ENCODE measurements at regions not wholly inside any gene's neighbourhood (a gene's known extent, or its start where the extent isn't known, plus 50 kb on each side); places are given as distances from the start of the nearest gene placed in this dataset.

- TF ChIP-seq CTCF (IDR thresholded peaks at IDR 0.05; ENCODE audit: insufficient read depth, low read length, poor library complexity, severe bottlenecking): no peak
- no peak for DNase-seq (ENCODE audit: extremely low read depth, insufficient read length)
- Histone ChIP-seq H3K36me3 (ENCODE audit: control insufficient read depth, insufficient read depth, low read length) (no peaks in the 10 kb centered on the region), H3K27me3 (replicated peaks; ENCODE audit: control insufficient read depth, insufficient read depth, low read length) (no peaks in the 10 kb centered on the region), H3K4me3 (replicated peaks; ENCODE audit: low read depth, low read length) (no peak overlapping the region)
Measured at GRCh38 chr11:19409307-19409706, 168.6 kb upstream of the E2F8 start.

GRCh38 chr11:19407677-19408270, 167.0 kb upstream of the E2F8 start:
- Histone ChIP-seq H3K36me3 (ENCODE audit: control insufficient read depth, insufficient read depth, low read length) (no peaks in the 10 kb centered on the region), H3K4me3 (replicated peaks; ENCODE audit: low read depth, low read length) (no peak overlapping the region), H3K27me3 (replicated peaks; ENCODE audit: control insufficient read depth, insufficient read depth, low read length) (no peaks in the 10 kb centered on the region)
- DNase-seq (ENCODE audit: extremely low read depth, insufficient read length): no peak
- no peak for TF ChIP-seq CTCF (IDR thresholded peaks at IDR 0.05; ENCODE audit: insufficient read depth, low read length, poor library complexity, severe bottlenecking)

- TF ChIP-seq CTCF (IDR thresholded peaks at IDR 0.05; ENCODE audit: insufficient read depth, low read length, poor library complexity, severe bottlenecking): no peak
- no peak for DNase-seq (ENCODE audit: extremely low read depth, insufficient read length)
Measured at GRCh38 chr11:19405966-19406365, 165.2 kb upstream of the E2F8 start.

GRCh38 chr11:19404787-19405186, 164.0 kb upstream of the E2F8 start:
- DNase-seq (ENCODE audit: extremely low read depth, insufficient read length): no peak
- Histone ChIP-seq H3K4me3 (replicated peaks; ENCODE audit: low read depth, low read length) (no peak overlapping the region), H3K36me3 (ENCODE audit: control insufficient read depth, insufficient read depth, low read length) (no peaks in the 10 kb centered on the region), H3K27me3 (replicated peaks; ENCODE audit: control insufficient read depth, insufficient read depth, low read length) (no peaks in the 10 kb centered on the region)
- TF ChIP-seq CTCF (IDR thresholded peaks at IDR 0.05; ENCODE audit: insufficient read depth, low read length, poor library complexity, severe bottlenecking): no peak

More at GRCh38 chr11:19405966-19406365, 165.2 kb upstream of the E2F8 start:
- Histone ChIP-seq H3K27me3 (replicated peaks; ENCODE audit: control insufficient read depth, insufficient read depth, low read length) (no peaks in the 10 kb centered on the region), H3K36me3 (ENCODE audit: control insufficient read depth, insufficient read depth, low read length) (no peaks in the 10 kb centered on the region), H3K4me3 (replicated peaks; ENCODE audit: low read depth, low read length) (no peak overlapping the region)

- H3K4me3 ChIP-seq (replicated peaks; ENCODE audit: low read depth, low read length): no peak overlapping the region
- H3K27me3 ChIP-seq (replicated peaks; ENCODE audit: control insufficient read depth, insufficient read depth, low read length): no peaks in the 10 kb centered on the region
- DNase-seq (ENCODE audit: extremely low read depth, insufficient read length): no peak
- TF ChIP-seq CTCF (IDR thresholded peaks at IDR 0.05; ENCODE audit: insufficient read depth, low read length, poor library complexity, severe bottlenecking): no peak
- H3K36me3 ChIP-seq (ENCODE audit: control insufficient read depth, insufficient read depth, low read length): no peaks in the 10 kb centered on the region
Measured at GRCh38 chr11:19403196-19403895, 162.6 kb upstream of the E2F8 start.
